GM13976 (cell line): ENCODE measurements at regions not wholly inside any gene's neighbourhood (a gene's known extent, or its start where the extent isn't known, plus 50 kb on each side); places are given as distances from the start of the nearest gene placed in this dataset.

Experiments used
- DNase-seq: peaks from one replicate; pipeline ENCODE4 v3.0.0; 2012; ENCODE audit warnings: low spot score
- in situ Hi-C: fragments of 300-500 bp; cut with MboI; formaldehyde crosslinking; loops from one replicate; pipeline ENCODE4 v1.12.0; 2022; ENCODE audit warnings: low sequenced_read_pairs, mixed read lengths, inconsistent platforms; ENCODE audit not compliant: unreplicated experiment
- TF ChIP-seq, protein P1 (sequence below): IDR thresholded peaks from 2 replicates; pipeline ENCODE4 v1.5.1; 2012; ENCODE audit warnings: borderline replicate concordance, mild to moderate bottlenecking; ENCODE audit not compliant: insufficient read depth; ENCODE audit errors: extremely low read depth, missing control alignments, control extremely low read depth

DNA sequence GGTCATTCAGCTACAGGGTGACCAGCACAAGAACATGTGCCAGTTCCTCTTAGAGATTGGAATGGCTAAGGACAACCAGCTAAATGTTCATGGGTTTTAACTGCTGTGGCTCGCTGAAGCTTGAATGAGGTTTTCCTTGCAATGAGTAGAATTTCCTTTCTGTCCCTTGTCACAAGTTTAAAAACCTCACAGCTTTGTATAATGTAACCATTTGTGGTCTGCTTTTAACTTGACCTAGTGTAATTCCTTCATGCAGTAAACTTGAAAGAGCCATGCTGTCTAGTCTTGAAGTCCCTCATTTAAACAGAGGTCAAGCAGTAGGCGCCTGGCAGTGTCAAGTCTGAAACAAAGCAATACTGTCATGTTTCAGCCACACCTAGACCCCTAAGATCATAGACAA, 181.3 kb upstream of the DMRT1 start:
- DNase-seq: no peak
- TF ChIP-seq, protein P1, sequence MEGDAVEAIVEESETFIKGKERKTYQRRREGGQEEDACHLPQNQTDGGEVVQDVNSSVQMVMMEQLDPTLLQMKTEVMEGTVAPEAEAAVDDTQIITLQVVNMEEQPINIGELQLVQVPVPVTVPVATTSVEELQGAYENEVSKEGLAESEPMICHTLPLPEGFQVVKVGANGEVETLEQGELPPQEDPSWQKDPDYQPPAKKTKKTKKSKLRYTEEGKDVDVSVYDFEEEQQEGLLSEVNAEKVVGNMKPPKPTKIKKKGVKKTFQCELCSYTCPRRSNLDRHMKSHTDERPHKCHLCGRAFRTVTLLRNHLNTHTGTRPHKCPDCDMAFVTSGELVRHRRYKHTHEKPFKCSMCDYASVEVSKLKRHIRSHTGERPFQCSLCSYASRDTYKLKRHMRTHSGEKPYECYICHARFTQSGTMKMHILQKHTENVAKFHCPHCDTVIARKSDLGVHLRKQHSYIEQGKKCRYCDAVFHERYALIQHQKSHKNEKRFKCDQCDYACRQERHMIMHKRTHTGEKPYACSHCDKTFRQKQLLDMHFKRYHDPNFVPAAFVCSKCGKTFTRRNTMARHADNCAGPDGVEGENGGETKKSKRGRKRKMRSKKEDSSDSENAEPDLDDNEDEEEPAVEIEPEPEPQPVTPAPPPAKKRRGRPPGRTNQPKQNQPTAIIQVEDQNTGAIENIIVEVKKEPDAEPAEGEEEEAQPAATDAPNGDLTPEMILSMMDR: no peak
- in situ Hi-C loops: no loop called here

- TF ChIP-seq, protein P1: no peak
- in situ Hi-C loops: no loop called here
- no peak for DNase-seq
Measured at GRCh38 chr9:663541-663940, 178.0 kb upstream of the DMRT1 start.

DNA sequence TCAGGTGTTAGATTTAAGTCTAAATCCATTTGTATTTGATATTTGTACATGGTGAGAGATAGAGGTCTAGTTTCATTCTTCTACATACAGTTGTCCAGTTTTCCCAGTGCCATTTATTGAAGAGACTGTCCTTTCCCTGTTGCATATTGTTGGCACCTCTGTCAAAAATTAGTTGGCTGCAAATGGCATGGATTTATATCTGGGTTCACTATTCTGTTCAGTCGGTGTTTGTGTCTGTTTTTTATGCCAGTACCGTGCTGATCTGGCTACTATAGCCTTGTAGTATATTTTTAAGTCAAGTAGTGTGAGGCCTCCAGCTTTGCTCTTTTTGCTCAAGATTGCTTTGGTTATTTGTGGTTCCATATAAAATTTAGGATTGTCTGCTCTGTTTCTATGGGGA, 176.2 kb upstream of the DMRT1 start:
- TF ChIP-seq, protein P1: no peak
- in situ Hi-C loops: no loop called here
- no peak for DNase-seq

- in situ Hi-C loops: no loop called here
- TF ChIP-seq, protein P1: no peak
- DNase-seq: no peak
Measured at GRCh38 chr9:671997-672396, 169.5 kb upstream of the DMRT1 start.

GRCh38 chr9:672851-673250, 168.6 kb upstream of the DMRT1 start:
- in situ Hi-C loops: no loop called here

GRCh38 chr9:673264-673965, 168.1 kb upstream of the DMRT1 start:
- in situ Hi-C loops: no loop called here
- TF ChIP-seq, protein P1: no peak

More at GRCh38 chr9:672851-673250, 168.6 kb upstream of the DMRT1 start:
- no peak for DNase-seq
- TF ChIP-seq, protein P1: no peak

More at GRCh38 chr9:673264-673965, 168.1 kb upstream of the DMRT1 start:
- DNase-seq: no peak
